NCI-H1105 (cell line): ENCODE measurements at regions not wholly inside any gene's neighbourhood (a gene's known extent, or its start where the extent isn't known, plus 50 kb on each side); places are given as distances from the start of the nearest gene placed in this dataset.
"Not testable (repeated sequence)": the region's sequence is repeated elsewhere in the genome, so short reads cannot be mapped to it uniquely, and the experiment has no call there.

Source experiments
- DNase-seq: peaks from one replicate; lab custom pipeline; 2025; lab: John Stamatoyannopoulos, UW

DNA sequence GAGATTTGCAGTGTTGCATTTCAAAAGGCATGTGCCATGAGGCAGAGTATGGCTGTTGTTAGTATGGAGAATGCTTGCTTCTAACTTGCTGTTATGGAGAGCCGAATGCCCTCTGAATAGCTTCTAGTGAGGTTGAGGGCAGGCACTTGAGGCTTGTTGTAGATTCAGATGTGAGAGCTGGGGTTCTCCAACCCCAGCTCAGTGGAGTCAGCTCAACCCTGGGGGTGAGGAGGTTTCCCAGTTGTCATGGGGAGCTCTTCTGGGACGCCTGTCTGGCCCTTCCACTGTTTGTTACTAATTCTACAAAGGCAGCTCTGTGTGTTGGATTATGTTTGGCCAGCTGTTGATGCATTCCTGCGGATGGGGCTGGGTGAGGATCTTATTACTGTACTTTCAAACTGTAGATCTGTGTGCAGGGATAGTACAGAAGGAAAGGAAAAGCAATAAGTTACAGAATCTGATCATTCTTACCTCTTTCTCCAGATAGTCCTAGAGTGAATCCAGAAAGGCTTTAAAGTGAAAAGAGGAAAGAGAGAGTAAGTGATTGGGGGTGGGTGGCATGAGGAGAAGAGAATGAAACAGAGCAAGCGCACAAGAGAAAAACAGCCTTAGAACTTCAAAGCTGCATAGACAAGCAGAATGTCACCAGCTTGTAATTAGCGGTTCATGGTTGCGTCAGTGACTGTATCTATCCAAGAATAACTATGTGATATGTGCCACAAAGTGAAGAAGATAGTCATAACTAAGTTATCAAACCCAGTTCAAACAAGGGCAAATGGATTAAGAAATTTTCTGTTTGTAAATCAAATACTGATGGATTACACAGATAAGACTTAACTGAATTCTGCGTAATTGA, 148.7 kb downstream of the PRL start:
- peak; percentile 54 for DNase-seq

DNA sequence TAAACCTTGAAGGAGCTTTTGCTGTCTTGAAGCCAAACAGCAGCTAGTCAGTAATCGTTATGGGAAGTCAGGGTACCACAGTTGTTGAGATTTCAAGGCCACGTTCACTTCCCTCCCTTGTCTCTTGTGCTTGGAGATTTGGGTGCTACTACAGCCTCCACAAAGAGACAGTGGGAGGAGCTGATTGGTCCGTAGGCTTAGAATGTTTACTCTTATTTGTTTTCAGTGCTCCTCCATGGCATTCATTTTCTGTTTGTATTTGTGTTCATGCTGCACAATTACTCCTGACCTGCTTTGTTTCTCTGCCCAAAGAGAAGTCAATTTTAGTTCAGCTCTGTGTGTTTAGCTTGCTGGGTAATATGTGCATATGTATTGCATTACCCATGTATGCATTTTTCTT, 147.7 kb downstream of the PRL start:
- DNase-seq: peak; percentile 34

DNA sequence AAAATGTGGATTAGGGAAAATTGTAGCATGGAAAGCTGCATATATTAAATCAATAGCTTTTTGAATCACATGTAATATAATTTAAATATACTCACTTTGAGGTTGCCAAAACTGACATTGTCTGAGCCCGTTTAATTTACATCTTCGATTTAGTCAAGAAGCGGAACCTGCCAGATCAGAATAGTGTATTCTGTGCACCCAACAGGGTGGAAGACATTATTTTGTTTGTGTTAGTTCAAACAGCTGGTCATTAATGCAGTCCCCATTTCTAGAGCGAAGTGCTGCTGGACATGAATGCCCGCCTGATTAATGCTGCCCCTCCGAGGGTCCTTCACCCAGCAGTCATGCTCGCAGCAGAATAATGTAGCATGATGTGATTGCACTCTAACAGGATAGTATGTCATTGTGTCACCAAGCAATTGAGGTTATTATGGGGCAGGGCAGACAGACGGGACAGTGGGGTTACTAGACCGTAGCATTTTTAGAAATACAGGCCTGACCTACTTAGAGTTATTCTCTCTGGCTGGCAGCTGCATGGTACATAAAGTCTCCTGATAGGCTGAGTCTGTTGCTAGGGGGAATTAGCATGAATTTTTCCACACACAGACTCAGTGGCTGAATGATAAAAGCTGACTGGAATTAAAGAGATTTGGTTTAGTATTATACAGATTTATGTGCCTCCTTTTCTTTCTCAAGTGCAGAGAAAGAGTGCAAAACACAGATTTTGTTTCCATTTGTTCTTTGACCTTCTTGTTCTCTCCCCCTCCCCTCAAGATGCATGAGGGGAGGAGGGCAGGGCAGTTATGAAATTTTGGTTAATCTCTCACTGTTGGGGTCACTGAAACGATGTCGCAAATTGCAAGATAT, 147.1 kb downstream of the PRL start:
- DNase-seq: peak; percentile 59

DNA sequence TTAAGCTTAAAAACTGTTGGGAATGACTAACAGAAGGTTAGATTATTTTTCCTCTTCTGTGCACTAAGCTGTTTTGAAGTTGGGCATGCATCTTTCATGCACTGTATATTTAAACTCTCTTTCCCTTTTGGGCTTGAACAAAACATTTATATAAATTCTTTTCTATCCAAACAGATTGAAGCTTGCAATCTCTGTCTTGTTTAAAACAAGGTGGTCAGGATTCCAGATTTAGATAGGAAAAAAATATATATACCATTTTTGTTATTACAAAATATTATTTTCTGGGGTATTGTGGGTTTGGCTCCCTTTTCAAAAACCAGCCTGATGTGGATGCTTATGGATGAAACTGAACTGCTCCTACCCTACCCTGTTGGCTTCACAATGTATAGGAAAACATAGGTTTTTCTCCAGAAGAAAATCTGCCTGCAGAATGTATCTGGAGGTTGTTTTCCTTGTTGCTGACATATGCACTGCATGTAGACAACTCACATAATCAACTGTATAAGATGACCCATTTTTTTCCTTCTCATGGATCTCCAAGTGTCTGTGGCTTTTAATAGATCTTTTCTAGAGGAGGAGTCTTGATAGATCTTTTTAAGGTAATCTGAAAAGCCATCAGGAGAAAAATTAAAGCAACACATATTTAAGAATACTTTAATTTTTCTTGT, 146.3 kb downstream of the PRL start:
- no peak for DNase-seq

DNA sequence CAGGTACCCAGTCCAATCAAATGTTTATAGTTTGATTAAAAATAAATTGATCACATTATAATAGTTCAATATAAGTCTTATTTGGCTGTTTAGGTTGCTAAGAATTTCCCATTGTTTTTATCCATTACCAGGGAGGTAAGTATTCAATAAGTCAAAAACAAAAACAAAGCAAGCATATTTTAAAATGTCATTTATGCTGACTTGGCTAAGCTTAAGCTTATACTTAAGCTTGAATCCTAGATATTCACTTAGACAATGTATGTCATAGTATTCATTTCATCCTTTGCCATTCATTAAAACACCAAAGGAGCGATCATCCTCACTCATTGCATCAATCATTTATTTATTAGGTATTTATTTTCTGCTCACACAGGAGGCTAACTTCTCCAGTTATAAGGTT, 144.9 kb downstream of the PRL start:
- DNase-seq: no peak

DNA sequence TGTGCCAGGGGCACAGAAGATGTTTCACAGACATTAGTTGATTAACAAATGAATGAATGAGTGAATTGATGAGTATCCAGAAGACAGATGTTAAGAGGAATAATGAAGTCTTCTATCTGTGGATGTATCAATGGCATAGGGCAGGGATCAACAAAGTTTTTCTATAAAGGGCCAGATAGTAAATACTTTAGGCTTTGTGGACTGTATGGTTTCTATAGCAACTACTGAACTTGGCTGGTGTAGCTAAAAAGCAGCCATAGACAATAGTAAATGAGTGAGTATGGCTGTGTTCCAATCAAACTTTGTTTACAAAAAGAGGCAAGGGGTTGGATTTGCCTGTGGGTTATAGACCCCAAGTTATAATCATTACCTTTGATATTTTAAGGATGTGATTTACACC, 144.0 kb downstream of the PRL start:
- DNase-seq: peak; percentile 47

DNA sequence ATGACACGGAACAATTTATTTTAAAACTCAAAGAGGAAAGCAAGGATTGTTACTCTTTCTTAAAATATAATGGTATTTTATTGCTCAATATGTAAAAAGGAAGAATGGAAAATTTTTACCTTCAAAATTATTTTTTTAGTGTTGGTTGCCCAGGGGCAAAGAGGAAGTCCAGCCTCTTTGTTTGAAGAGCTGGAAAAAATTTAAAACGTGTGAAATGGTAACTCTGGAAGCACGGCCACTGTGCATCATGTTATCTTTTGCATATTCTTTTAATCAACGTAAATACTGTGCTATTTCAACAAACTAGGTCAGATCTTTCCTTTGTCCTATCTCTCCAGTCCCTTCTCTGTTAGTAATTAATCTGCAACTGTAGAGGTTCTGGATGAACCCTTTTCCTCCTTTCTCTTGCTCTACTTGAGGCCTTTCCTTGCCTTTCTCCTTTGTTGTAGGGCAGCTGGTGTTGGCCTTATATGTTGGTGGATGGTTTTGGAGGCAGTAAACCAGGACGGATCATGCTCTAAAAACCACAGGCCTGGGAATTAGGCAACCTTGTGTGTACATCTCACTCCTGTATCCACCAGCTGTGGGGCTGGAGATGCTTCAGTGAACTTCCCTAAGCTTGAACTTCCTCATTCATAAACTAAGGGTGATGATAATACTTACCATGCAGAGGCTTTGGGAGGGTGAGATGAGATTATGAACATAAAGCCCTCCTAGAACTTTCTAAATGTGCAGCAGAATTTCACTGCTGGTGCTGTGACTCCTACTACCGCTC, 143.3 kb downstream of the PRL start:
- DNase-seq: no peak

DNA sequence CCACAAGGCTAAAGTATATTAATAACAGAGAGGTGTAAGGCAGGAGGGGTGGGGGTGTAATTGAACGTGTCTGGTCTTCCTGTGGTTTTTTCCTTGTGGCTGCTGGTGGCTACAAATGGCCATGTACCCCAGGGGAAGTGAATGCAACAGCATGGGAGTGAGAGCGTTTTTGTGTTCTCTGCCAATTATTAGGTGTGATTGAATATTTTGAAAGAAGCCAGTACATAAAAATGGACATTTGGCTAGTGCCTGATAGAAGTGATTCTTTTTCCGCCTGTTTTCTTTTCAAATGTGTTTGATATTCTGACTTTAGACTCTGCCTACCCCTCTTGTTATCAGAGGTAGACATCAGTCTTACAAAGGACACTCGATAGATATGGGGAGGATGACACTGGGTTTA, 141.3 kb downstream of the PRL start:
- DNase-seq: no peak

DNA sequence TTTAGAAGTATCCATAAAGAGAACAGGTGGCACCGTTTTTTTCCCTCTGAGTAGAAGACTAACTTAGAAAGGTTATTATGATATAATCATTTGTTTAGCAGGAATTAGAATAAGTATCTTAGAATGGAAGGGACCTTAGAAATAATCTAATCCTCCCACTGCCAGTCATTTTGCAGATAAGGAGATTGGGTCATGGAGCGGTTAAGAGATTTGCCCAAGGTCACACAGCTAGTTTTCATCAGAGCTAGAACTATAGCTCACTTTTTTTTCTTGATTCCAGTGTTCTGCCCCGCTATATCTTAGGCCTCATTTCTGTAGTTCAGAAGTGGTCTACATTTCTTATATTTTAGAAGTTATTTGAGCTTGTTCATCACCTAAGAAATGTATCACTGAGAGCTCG, 139.6 kb downstream of the PRL start:
- DNase-seq: no peak

DNA sequence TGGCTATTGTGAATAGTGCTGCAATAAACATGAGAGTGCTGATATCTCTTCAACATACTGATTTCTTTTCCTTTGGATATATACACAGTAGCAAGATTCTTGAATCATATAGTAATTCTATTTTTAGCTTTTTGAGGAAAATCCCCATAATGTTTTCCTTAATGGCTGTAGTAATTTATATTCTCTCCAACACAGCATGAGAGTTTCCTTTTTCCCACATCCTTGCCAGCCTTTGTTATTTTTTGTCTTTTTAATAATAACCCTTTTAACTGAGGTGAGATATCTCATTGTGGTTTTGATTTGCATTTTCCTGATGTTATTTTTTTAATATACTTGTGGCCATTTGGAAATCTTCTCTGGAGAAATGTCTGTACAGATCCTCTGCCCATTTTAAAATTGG, 132.6 kb downstream of the PRL start:
- DNase-seq: no peak

DNA sequence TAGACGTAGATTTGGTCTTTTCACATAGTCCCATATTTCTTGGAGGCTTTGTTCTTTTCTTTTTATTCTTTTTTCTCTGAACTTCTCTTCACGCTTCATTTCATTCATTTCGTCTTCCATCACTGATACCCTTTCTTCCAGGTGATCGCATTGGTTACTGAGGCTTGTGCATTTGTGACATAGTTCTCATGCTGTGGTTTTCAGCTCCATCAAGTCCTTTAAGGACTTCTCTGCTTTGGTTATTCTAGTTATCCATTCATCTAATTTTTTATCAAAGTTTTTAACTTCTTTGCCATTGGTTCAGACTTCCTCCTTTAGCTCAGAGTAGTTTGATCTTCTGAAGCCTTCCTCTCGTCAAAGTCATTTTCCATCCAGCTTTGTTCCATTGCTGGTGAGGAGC, 125.8 kb downstream of the PRL start:
- DNase-seq: not testable (repeated sequence)

DNA sequence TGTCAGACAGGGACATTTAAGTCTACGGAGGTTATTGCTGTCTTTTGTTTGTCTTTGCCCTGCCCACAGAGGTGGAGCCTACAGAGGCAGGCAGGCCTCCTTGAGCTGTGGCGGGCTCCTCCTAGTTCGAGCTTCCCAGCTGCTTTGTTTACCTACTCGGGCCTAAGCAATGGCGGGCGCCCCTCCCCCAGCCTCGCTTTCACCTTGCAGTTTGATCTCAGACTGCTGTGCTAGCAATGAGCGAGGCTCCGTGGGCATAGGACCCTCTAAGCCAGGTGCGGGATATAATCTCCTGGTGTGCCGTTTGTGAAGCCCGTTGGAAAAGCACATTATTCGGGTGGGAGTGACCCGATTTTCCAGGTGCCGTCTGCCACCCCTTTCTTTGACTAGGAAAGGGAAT, 125.0 kb downstream of the PRL start:
- DNase-seq: not testable (repeated sequence)

DNA sequence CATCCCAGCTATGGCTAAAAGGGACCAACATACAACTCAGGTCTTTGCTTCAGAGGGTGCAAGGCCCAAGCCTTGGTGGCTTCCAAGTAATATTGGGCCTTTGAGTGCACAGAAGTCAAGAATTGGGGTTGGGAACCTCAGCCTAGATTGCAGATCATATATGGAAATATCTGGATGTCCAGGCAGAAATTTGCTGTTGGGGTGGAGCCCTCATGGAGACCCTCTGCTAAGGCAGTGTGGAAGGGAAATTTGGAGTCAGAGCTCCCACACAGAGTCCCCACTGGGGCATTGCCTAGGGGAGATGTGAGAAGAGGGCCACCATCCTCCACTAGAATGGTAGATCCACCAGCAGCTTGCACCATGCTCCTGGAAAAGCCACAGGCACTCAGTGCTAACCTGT, 123.5 kb downstream of the PRL start:
- no peak for DNase-seq

DNA sequence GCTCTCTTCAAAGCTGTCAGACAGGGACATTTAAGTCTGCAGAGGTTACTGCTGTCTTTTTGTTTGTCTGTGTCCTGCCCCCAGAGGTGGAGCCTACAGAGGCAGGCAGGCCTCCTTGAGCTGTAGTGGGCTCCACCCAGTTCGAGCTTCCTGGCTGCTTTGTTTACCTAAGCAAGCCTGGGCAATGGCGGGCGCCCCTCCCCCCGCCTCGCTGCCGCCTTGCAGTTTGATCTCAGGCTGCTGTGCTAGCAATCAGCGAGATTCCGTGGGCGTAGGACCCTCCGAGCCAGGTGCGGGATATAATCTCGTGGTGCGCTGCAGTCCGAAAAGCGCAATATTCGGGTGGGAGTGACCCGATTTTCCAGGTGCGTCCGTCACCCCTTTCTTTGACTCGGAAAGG, 116.6 kb downstream of the PRL start:
- not testable (repeated sequence) for DNase-seq

DNA sequence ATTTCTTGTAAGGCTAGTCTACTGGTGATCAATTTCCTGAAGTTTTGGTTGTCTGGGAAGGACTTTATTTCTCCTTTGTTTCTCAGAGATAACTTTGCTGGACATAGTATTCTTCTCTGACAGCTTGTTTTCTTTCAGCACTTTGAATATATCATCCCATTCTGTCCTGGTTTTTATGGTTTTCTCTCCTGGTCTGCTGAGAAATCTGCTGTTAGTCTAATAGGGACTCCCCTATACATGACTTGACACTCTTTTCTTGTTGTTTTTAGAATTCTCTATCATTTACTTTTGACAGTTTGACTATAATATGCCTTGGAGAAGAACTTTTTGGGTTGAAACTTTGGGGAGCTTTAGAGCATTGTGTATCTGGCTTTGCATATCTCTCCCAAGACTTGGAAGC, 112.5 kb downstream of the PRL start:
- no peak for DNase-seq

DNA sequence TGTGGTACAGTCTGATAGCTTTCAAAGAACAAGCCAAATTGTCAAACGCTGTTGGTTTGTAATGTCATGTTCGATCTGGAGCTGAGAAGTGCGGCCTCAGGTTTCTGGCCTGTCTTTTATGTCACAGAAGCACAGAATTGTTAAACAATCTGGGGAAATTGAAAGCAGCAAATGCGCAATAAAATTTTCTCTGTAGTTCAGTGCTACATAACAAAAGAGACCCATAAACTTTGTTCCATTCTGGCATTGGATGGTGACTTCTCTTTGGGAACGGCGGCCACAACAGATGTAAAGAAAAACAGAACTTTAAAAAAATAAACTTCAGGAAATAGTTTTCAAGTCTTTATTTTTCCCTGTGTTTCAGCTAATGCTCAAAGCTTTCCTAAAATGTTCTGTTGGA, 106.9 kb downstream of the PRL start:
- DNase-seq: no peak

DNA sequence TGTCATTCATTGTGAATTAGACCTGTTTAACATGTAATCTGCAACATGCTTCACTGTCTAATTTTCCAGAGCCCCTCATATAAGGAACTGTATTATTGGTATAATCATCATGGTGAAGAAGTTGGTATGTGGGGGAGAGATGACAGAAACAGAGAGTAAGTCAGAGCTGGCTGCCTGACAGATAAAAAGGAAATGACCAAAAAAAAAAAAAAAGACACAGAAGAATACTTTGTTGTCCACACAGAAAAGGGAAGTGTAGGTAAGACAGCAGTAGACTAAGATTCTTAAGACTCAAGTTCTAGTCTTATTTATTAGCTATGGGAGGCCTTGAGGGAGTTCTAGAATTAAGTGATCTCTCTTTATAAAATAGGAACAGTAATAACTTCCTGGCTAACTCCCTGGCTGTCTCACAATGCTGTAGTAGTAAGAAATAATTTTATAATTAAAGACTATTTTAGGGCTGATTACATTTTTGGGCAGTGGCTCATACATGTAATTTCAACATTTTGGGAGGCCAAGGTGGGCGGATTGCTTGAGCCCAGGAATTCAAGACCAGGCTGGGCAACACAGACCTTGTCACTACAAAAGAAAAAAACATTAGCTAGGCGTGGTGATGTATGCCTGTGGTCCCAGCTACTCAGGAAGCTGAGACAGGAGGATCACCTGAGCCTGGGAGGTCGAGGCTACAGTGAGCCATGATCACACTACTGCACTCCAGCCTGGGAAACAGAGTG, 102.5 kb downstream of the PRL start:
- DNase-seq: no peak

DNA sequence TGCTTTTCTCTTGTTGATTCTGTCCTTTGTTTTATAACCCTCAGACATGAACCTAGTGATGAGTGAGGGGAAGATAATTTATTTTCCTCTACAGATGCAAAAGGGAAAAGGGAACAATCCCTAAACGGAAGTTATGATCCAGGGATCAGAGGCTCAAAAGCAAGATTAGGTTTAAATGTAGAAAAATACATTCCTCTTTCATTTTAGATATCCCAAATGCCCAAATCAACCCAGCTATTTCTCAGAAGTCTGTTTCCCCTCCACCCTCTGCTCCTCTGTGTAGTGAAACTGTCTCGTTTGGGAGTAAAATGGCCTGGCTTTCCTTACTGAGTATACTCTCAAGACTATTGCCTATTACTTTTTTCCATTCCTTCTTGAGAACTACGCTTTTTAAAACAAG, 97.1 kb downstream of the PRL start:
- DNase-seq: no peak

DNA sequence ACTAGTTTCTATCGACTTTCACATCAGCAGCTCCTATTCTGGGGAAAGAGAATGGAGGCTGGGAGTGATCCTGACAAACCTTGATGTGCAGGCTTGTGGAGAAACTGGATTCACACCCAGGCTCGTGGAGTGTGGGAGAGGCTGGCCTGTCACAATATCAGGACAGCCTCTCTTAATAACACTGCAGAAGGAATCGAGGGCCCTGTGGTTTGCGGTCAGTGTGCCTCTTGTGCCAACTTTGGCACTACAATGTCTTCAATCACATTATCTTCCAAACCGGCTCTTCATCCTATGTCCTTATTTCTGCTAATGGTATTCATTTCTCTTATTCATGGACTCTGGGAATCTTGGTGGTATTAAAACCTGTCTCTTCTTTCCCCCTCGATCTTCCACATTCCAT, 92.7 kb downstream of the PRL start:
- no peak for DNase-seq

DNA sequence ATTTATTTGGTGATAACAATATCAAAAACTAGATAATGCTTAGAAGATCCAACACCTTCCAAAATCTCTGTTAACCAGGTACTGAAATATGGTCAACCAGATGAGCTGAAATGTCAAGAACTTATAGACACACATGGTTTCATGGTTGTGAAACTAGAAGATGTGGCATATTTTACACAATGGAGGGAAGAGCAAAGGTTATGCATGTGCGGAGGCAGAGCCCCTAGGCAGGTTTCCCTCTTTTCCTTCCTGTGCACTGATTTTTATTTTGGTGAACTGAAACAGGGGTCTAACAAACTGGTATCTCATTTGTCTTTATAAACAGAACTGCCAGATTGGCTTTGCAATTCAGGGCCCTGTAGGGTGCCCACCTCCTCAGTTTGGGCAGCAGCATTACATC, 91.6 kb downstream of the PRL start:
- DNase-seq: no peak

DNA sequence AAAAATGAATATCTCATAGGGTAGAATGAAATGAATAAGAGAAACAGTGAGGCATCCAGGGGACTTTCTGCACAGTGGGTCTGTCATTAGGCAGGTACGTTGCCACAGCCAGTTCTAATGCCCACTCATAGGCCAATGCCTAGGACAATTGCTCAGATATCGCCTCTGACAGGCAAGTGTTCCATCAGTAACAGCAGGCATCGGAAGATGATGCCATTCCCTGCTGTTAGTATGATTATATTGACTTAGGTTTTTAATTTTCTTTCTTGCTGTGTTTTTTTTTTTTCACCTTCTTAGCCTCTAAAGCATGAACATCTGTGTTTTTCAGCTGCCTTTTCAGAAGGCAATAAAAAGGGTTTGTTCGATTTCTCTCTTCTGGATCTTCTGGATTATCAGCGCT, 90.7 kb downstream of the PRL start:
- DNase-seq: no peak
